LNCAP (cell line): ENCODE measurements at regions not wholly inside any gene's neighbourhood (a gene's known extent, or its start where the extent isn't known, plus 50 kb on each side); places are given as distances from the start of the nearest gene placed in this dataset.

Experiments used
- CTCF ChIP-seq: fragments of 450-650 bp; IDR thresholded peaks from 2 replicates; pipeline ENCODE4 v1.5.1; 2017; ENCODE audit warnings: mild to moderate bottlenecking

DNA sequence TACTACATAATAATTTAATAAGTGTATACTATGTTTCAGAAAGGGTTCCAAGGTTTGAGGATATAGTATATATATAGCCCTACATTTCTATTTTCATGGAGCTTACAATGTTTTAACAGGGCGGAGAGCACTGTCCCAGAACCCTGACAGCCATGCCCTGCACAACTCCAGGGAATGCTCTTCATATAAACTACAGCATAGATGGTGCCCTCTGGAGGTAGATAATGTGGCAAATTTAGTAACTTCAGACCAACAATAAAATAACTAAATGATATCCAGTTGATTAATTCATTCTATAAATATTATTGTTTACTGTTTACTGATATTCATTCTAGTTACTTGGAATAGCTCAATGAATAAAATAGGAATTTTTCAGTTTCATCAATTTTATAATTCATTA is 693.7 kb upstream of the CCDC179 start:
- no peak; the same call in 1 of the 2 replicates for TF ChIP-seq CTCF

- TF ChIP-seq CTCF, result no peak
These were observed 694.8 kb upstream of the CCDC179 start for GRCh38 chr11:23555085-23555484.

DNA sequence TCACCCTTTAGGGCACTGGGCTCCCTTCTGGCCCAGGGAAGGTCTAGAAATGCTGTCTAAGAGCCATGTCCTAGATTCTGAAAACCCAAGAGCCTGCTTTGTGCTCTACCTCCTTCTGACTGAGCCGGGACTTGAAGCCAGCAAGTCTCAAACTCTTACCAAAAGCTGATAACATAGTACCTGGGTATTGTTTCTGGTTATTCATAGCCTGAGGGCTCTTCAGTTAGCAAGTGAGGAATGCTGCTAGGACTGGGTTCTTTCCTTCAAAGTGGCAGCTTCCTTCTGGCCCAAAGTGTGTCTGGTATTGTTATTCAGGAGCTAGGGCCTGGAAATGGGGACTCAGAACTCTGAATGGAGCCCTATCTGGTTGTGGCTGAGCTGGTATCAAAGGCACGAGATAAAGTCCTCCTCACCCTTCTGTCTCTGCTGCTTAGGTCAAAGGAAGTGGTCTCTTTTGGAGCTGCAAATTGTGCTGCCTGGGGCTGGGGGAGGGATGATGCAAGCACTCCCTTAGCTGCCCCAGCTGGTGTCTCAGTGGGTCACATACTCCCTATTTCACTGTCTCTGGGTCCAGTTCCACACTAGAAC is 696.0 kb upstream of the CCDC179 start:
- TF ChIP-seq CTCF, result no peak

GRCh38 chr11:23563591-23563990 is 703.3 kb upstream of the CCDC179 start:
- no peak for TF ChIP-seq CTCF

GRCh38 chr11:23564370-23564769 is 704.1 kb upstream of the CCDC179 start:
- no peak for TF ChIP-seq CTCF

- no peak for TF ChIP-seq CTCF
These were observed 708.9 kb upstream of the CCDC179 start for GRCh38 chr11:23569134-23569533.

DNA sequence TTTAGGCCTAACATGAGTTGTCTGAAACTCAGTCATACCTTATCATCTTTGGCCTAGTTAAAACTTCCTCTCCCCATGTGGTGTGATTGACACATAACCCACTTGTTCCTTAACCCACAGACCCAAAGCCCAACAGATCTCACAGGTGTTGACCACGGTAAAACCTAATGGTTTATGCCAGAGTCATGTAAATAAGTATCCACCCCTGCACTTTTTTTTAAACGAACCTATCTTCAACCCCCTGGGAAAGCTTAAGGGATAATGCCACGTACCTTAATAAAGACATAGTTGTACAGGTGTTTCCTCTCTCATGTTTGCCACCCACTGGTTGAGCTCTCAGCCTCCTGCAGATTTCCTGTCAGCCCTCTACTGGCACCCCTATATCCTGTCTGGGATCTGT is 709.3 kb upstream of the CCDC179 start:
- no peak for TF ChIP-seq CTCF

GRCh38 chr11:23570828-23571227 is 710.6 kb upstream of the CCDC179 start:
- TF ChIP-seq CTCF, result no peak
